Keratinocyte (primary cell): ENCODE measurements at regions not wholly inside any gene's neighbourhood (a gene's known extent, or its start where the extent isn't known, plus 50 kb on each side); places are given as distances from the start of the nearest gene placed in this dataset.
"Not testable (repeated sequence)": the region's sequence is repeated elsewhere in the genome, so short reads cannot be mapped to it uniquely, and the experiment has no call there.

Source experiments
- DNase-seq: peaks from one replicate; pipeline ENCODE4 v3.0.0-alpha.2; 2011; ENCODE audit warnings: low read depth, missing footprints, low spot score
- FAIRE-seq: peaks from 2 replicates; lab custom pipeline; 2011; peaks lifted over from hg19 to GRCh38; lab: Jason Lieb, UNC
- H2AFZ ChIP-seq: 2 replicates; pipeline ENCODE4 v1.6.0; 2012; ENCODE audit warnings: low read length, control low read depth, inconsistent platforms; ENCODE audit not compliant: control insufficient read depth
- H3K27ac ChIP-seq: 2 replicates; pipeline ENCODE4 v1.5.1; 2011; ENCODE audit warnings: low read length; ENCODE audit not compliant: control insufficient read depth, insufficient read depth
- H3K27me3 ChIP-seq: 3 replicates; pipeline ENCODE4 v1.6.0; 2011; ENCODE audit warnings: low read length; ENCODE audit not compliant: control insufficient read depth, insufficient read depth; ENCODE audit errors: extremely low read depth
- H3K36me3 ChIP-seq, 2 experiments: 2 replicates in 1 of 2; 3 replicates in 1 of 2; pipeline ENCODE4 v1.5.1; 2011; ENCODE audit warnings: low read length in 2 of 2, mild to moderate bottlenecking in 1 of 2; ENCODE audit not compliant: control insufficient read depth in 2 of 2, insufficient read depth in 2 of 2; ENCODE audit errors: extremely low read depth in 1 of 2
- H3K4me1 ChIP-seq: 3 replicates; pipeline ENCODE4 v1.5.1; 2011; ENCODE audit warnings: low read length; ENCODE audit not compliant: control insufficient read depth, insufficient read depth; ENCODE audit errors: extremely low read depth
- H3K4me2 ChIP-seq: 3 replicates; pipeline ENCODE4 v1.6.0; 2011; ENCODE audit warnings: low read depth, low read length; ENCODE audit not compliant: control insufficient read depth, insufficient read depth; ENCODE audit errors: extremely low read depth
- H3K4me3 ChIP-seq, 3 experiments: fragments of 200-600 bp in 1 of 3; sonication (generic) in 1 of 3; 2 replicates in 2 of 3; 3 replicates in 1 of 3; pipeline ENCODE4 v1.5.1; 2011 to 2016; ENCODE audit warnings: low read length in 3 of 3, mild to moderate bottlenecking in 3 of 3, control low read depth in 2 of 3, inconsistent platforms in 1 of 3, low read depth in 1 of 3, mixed read lengths in 1 of 3, mixed run types in 1 of 3, moderate library complexity in 1 of 3; ENCODE audit not compliant: control insufficient read depth in 2 of 3, insufficient read depth in 2 of 3; ENCODE audit errors: extremely low read depth in 1 of 3
- H3K79me2 ChIP-seq: 2 replicates; pipeline ENCODE4 v1.6.0; 2012; ENCODE audit warnings: low read length; ENCODE audit not compliant: control insufficient read depth, insufficient read depth
- H3K9ac ChIP-seq: 3 replicates; pipeline ENCODE4 v1.6.0; 2011; ENCODE audit warnings: low read length; ENCODE audit not compliant: control insufficient read depth, insufficient read depth; ENCODE audit errors: extremely low read depth
- H3K9me1 ChIP-seq: 3 replicates; pipeline ENCODE4 v1.6.0; 2011; ENCODE audit warnings: low read length; ENCODE audit not compliant: control insufficient read depth, insufficient read depth; ENCODE audit errors: extremely low read depth
- H3K9me3 ChIP-seq: 2 replicates; pipeline ENCODE4 v1.5.1; 2012; ENCODE audit warnings: low read depth, low read length; ENCODE audit not compliant: control insufficient read depth
- H4K20me1 ChIP-seq: 3 replicates; pipeline ENCODE4 v1.6.0; 2011; ENCODE audit warnings: low read length; ENCODE audit not compliant: control insufficient read depth, insufficient read depth; ENCODE audit errors: extremely low read depth
- EZH2 ChIP-seq: IDR thresholded peaks from one replicate; pipeline ENCODE4 v1.6.1; 2012; ENCODE audit warnings: inconsistent platforms, mild to moderate bottlenecking, low read length, moderate library complexity
- dilution Hi-C: fragments of 300-500 bp; cut with MboI; formaldehyde crosslinking; loops from one replicate; pipeline ENCODE4 v1.7.0; 2020; ENCODE audit warnings: low sequenced_read_pairs; ENCODE audit not compliant: extremely low pct_ligation_motif_present
- TF ChIP-seq, protein P1 (sequence below), 3 experiments: IDR thresholded peaks in 1 of 3; conservative IDR thresholded peaks in 1 of 3; optimal IDR thresholded peaks in 1 of 3; 2 replicates in 2 of 3; 3 replicates in 1 of 3; pipeline versions ENCODE3 to v1.5.1; 2011; ENCODE audit warnings: low read length in 3 of 3, mild to moderate bottlenecking in 3 of 3, moderate library complexity in 2 of 3, control low read depth in 1 of 3, inconsistent platforms in 1 of 3; ENCODE audit not compliant: insufficient read depth in 2 of 3; ENCODE audit errors: extremely low read depth in 1 of 3

DNA sequence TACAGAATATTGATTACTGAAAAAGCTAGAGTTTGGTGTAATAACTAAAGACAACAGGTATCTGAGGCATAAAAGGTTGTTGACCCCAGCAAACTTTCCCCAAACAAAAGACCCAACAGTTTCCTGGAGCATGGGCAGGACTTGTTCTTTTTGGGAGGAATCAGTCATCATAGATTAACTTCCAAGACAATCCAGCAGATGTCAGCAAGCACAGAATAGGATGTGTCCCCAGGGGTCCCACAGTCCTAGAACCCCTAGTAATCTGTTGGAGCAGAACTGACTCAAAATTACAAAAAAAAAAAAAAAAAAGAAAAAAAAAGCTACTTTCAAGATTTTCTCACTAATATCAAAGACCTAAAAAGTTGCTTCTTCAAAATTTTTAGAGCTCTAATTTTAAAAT lies 564.7 kb upstream of the SLC39A10 start:
- no peaks in the 10 kb centered on the region for H3K79me2 ChIP-seq
- H3K27me3 ChIP-seq = no peaks in the 10 kb centered on the region
- no peaks in the 10 kb centered on the region for H3K36me3 ChIP-seq
- no peak overlapping the region for H3K27ac ChIP-seq
- no peaks in the 10 kb centered on the region for H3K9me3 ChIP-seq
- dilution Hi-C loops = no loop called here
- H3K9me1 ChIP-seq = no peaks in the 10 kb centered on the region
- H3K4me2 ChIP-seq = no peak overlapping the region
- H2AFZ ChIP-seq = no peak overlapping the region
- DNase-seq (no peak), FAIRE-seq (no peak)
- H3K9ac ChIP-seq = no peak overlapping the region
- no peak overlapping the region for H3K4me3 ChIP-seq
- TF ChIP-seq EZH2 = no peak
- TF ChIP-seq, protein P1, sequence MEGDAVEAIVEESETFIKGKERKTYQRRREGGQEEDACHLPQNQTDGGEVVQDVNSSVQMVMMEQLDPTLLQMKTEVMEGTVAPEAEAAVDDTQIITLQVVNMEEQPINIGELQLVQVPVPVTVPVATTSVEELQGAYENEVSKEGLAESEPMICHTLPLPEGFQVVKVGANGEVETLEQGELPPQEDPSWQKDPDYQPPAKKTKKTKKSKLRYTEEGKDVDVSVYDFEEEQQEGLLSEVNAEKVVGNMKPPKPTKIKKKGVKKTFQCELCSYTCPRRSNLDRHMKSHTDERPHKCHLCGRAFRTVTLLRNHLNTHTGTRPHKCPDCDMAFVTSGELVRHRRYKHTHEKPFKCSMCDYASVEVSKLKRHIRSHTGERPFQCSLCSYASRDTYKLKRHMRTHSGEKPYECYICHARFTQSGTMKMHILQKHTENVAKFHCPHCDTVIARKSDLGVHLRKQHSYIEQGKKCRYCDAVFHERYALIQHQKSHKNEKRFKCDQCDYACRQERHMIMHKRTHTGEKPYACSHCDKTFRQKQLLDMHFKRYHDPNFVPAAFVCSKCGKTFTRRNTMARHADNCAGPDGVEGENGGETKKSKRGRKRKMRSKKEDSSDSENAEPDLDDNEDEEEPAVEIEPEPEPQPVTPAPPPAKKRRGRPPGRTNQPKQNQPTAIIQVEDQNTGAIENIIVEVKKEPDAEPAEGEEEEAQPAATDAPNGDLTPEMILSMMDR (optimal IDR thresholded peaks at IDR 0.05 in 1 of 3, IDR thresholded peaks at IDR 0.05 in 1 of 3, conservative IDR thresholded peaks at IDR 0.05 in 1 of 3; ENCODE audit: extremely low read depth in 1 of 3, insufficient read depth in 2 of 3, low read length in 3 of 3) = no peak
- no peaks in the 10 kb centered on the region for H4K20me1 ChIP-seq
- no peaks in the 10 kb centered on the region for H3K4me1 ChIP-seq

DNA sequence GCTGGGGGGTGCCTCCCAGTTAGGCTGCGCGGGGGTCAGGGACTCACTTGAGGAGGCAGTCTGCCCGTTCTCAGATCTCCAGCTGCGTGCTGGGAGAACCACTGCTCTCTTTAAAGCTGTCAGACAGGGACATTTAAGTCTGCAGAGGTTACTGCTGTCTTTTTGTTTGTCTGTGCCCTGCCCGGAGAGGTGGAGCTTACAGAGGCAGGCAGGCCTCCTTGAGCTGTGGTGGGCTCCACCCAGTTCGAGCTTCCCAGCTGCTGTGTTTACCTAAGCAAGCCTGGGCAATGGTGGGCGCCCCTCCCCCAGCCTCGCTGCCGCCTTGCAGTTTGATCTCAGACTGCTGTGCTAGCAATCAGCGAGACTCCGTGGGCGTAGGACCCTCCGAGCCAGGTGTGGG lies 584.2 kb upstream of the SLC39A10 start:
- H3K9ac ChIP-seq, H3K4me3 ChIP-seq, FAIRE-seq, H3K36me3 ChIP-seq, DNase-seq, H3K4me2 ChIP-seq, H3K27me3 ChIP-seq, dilution Hi-C loops, H3K9me3 ChIP-seq, H3K9me1 ChIP-seq, H3K4me1 ChIP-seq, H3K79me2 ChIP-seq, H4K20me1 ChIP-seq, H2AFZ ChIP-seq, H3K27ac ChIP-seq: not testable (repeated sequence)

GRCh38 chr2:195057001-195057400 lies 600.0 kb upstream of the SLC39A10 start:
- H3K27ac ChIP-seq = no peak overlapping the region
- H3K4me2 ChIP-seq = no peak overlapping the region
- dilution Hi-C loops = no loop called here
- no peak overlapping the region for H2AFZ ChIP-seq
- H3K4me3 ChIP-seq = no peak overlapping the region
- FAIRE-seq = no peak
- H3K36me3 ChIP-seq = no peaks in the 10 kb centered on the region
- no peaks in the 10 kb centered on the region for H3K27me3 ChIP-seq
- no peaks in the 10 kb centered on the region for H4K20me1 ChIP-seq
- no peak overlapping the region for H3K9ac ChIP-seq
- no peaks in the 10 kb centered on the region for H3K79me2 ChIP-seq
- no peaks in the 10 kb centered on the region for H3K4me1 ChIP-seq
- no peaks in the 10 kb centered on the region for H3K9me3 ChIP-seq
- no peaks in the 10 kb centered on the region for H3K9me1 ChIP-seq
- DNase-seq = no peak
- no peak for TF ChIP-seq EZH2
- TF ChIP-seq, protein P1 (optimal IDR thresholded peaks at IDR 0.05 in 1 of 3, IDR thresholded peaks at IDR 0.05 in 1 of 3, conservative IDR thresholded peaks at IDR 0.05 in 1 of 3; ENCODE audit: extremely low read depth in 1 of 3, insufficient read depth in 2 of 3, low read length in 3 of 3) = no peak
